AG04450 (cell line): ENCODE measurements at regions not wholly inside any gene's neighbourhood (a gene's known extent, or its start where the extent isn't known, plus 50 kb on each side); places are given as distances from the start of the nearest gene placed in this dataset.

ENCODE experiments used
- CTCF ChIA-PET: fragments of 300-600, 350-600 bp; formaldehyde crosslinking; extraction: SDS; loops from one replicate; lab custom pipeline; 2022; ENCODE audit warnings: antibody characterized with exemption, inconsistent platforms; lab: Charles Lee
- POLR2A ChIA-PET: fragments of 350-600 bp; formaldehyde crosslinking; extraction: SDS; loops from one replicate; lab custom pipeline; 2021; ENCODE audit warnings: antibody characterized with exemption, inconsistent platforms; lab: Yijun Ruan, JAX
- DNase-seq: peaks from one replicate; pipeline ENCODE4 v3.0.0-alpha.2; 2011; ENCODE audit warnings: low read depth, low spot score
- H3K27ac ChIP-seq: one replicate; pipeline ENCODE4 v1.5.1; 2012; ENCODE audit warnings: low read depth, low read length, control low read depth
- H3K27me3 ChIP-seq: one replicate; pipeline ENCODE4 v1.6.0; 2012; ENCODE audit warnings: low read length; ENCODE audit not compliant: control insufficient read depth, insufficient read depth
- H3K4me3 ChIP-seq: 2 replicates; pipeline ENCODE4 v1.5.1; 2011; ENCODE audit warnings: mild to moderate bottlenecking, low read depth, low read length, control low read depth
- H3K9me3 ChIP-seq: 2 replicates; pipeline ENCODE4 v1.5.1; 2012; ENCODE audit warnings: low read length; ENCODE audit not compliant: control insufficient read depth, insufficient read depth
- TF ChIP-seq, protein P1 (sequence below): IDR thresholded peaks from 2 replicates; pipeline ENCODE4 v1.5.1; 2011; ENCODE audit warnings: low read depth, low read length, control low read depth, inconsistent platforms

DNA sequence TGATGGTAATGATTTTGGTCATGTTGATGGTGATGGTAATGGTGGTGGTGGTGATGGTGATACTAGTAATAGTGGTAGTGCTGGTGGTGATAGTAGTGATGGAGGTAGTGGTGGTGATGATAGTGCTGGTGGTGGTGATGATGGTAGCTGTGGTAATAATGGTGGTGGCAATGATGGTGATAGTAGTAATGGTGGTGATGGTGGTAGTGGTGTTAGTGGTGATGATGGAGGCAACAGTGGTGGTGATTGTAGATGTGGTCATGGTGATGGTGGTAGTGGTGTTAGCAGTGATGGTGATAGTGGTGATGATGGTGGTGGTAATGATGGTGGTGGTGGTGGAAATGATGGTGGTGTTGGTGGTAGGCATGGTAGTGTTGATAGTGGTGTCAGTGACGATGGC, 127.0 kb upstream of the RPL38 start:
- TF ChIP-seq, protein P1, sequence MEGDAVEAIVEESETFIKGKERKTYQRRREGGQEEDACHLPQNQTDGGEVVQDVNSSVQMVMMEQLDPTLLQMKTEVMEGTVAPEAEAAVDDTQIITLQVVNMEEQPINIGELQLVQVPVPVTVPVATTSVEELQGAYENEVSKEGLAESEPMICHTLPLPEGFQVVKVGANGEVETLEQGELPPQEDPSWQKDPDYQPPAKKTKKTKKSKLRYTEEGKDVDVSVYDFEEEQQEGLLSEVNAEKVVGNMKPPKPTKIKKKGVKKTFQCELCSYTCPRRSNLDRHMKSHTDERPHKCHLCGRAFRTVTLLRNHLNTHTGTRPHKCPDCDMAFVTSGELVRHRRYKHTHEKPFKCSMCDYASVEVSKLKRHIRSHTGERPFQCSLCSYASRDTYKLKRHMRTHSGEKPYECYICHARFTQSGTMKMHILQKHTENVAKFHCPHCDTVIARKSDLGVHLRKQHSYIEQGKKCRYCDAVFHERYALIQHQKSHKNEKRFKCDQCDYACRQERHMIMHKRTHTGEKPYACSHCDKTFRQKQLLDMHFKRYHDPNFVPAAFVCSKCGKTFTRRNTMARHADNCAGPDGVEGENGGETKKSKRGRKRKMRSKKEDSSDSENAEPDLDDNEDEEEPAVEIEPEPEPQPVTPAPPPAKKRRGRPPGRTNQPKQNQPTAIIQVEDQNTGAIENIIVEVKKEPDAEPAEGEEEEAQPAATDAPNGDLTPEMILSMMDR: no peak
- peaks cover 24% of the 10 kb centered on the region for H3K9me3 ChIP-seq
- H3K27me3 ChIP-seq: no peaks in the 10 kb centered on the region
- no peak overlapping the region for H3K27ac ChIP-seq
- no peak overlapping the region for H3K4me3 ChIP-seq
- no peak for DNase-seq
- ChIA-PET POLR2A (no interaction called here), CTCF (no interaction called here)

DNA sequence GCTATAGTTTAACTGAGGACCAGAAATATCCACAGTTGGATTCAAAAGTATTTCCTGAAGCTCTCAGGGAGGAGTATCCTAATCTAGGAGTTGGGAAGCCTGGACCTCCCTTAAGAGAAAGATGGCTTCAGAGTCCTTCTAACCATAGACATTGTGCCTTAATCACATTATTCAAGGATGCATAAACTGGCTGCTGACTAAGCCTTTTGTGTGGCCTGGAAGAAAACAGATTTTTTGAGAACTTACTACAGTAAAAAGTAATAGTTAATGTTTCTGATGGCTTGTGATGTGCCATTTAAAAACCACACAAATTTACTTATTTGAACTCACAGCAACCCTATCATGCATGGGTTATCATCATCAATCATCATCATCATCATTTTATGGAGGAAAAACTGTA, 126.2 kb upstream of the RPL38 start:
- Histone ChIP-seq H3K27ac (no peak overlapping the region), H3K9me3 (peaks cover 25% of the 10 kb centered on the region), H3K4me3 (no peak overlapping the region), H3K27me3 (no peaks in the 10 kb centered on the region)
- CTCF ChIA-PET: no interaction called here
- TF ChIP-seq, protein P1: no peak
- no peak for DNase-seq
- POLR2A ChIA-PET: no interaction called here

DNA sequence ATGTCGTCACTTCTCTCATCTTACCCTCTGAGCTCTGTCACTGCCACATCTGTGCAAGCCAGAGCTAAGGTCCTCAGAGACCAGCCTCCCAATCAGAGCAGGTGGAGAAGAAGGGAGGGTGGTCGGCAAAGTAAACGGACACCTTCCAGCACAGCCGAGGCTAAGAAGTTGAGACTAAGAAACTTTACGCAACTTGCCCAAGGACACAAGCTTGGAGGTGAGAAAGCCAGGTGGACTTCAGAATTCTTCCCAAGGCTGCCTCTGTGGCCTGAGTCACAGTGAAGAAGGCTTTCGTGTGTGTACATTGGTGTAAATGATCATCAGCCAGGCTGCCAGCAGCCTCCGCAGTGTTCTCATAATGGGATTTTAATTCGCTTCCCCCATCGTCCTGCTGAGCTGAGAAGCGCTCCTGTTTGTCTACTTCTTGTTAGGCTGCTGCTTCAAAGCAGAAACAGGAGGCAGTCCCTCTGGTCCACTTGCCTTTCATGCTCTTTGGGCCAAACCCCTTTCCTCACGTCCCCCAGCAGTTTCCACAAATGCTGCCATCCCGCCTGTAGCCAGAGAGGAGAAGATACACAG, 125.0 kb upstream of the RPL38 start:
- TF ChIP-seq, protein P1: no peak
- ChIA-PET POLR2A (no interaction called here), CTCF (no interaction called here)
- no peaks in the 10 kb centered on the region for H3K27me3 ChIP-seq
- DNase-seq: no peak
- peaks cover 32% of the 10 kb centered on the region for H3K9me3 ChIP-seq
- H3K27ac ChIP-seq: no peak overlapping the region
- H3K4me3 ChIP-seq: no peak overlapping the region

DNA sequence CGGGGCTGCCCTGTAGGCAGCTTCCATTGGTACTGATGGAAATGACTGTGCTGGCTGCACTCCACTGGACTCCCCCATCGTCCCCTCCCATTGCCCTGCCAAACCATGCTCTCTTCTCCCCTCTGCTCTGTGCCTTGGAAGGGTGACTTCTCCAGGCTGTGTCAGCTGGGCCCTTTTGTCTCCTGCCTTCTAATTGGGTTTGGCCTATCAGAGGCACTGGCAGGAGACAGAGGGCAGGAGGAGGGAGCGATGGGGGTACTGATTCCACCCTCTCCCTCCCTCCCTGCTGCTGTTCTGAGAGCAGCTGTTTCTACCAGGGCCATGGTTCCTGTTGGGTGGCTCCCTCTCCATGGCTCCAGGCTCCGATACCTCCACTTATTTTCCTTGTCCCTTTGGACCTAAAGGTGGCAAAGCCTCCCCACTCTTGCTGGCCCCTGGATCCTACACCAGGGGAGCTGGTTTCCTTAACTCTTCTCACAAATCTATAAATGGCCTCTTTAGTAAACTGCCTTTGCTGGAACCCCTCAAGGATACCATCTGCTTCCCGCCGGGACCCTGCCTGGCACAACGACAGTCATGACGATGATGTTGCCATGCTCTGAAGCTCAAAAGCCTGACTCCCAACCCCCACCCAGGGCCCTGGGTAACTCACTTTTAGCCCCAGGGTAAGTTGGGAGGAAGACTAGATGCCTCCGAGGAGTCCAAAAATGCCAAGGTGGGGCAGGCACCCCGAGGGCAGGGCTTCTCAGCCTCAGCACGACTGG, 123.8 kb upstream of the RPL38 start:
- Histone ChIP-seq H3K4me3 (no peak overlapping the region), H3K27me3 (no peaks in the 10 kb centered on the region), H3K27ac (no peak overlapping the region), H3K9me3 (peaks cover 32% of the 10 kb centered on the region)
- TF ChIP-seq, protein P1: no peak
- POLR2A ChIA-PET: no interaction called here
- CTCF ChIA-PET: interaction anchor here (0.6 kb wide), 1 partner anchor 413 kb away, joined by 3 read pairs; no protein-coding TSS in a partner anchor
- no peak for DNase-seq
